Fibroblast of villous mesenchyme (primary cell): ENCODE measurements at regions not wholly inside any gene's neighbourhood (a gene's known extent, or its start where the extent isn't known, plus 50 kb on each side); places are given as distances from the start of the nearest gene placed in this dataset.

Experiments
- DNase-seq: peaks from one replicate; pipeline ENCODE4 v3.0.0-alpha.2; 2010; ENCODE audit warnings: low read depth
- H3K4me3 ChIP-seq: 2 replicates; pipeline ENCODE4 v1.5.1; 2011; ENCODE audit warnings: low read depth, mild to moderate bottlenecking, low read length
- TF ChIP-seq, protein P1 (sequence below): IDR thresholded peaks from 2 replicates; pipeline ENCODE4 v1.5.1; 2012; ENCODE audit warnings: low read depth, mild to moderate bottlenecking, low read length; ENCODE audit not compliant: insufficient read depth

- no peak overlapping the region for H3K4me3 ChIP-seq
- DNase-seq = no peak
- TF ChIP-seq, protein P1, sequence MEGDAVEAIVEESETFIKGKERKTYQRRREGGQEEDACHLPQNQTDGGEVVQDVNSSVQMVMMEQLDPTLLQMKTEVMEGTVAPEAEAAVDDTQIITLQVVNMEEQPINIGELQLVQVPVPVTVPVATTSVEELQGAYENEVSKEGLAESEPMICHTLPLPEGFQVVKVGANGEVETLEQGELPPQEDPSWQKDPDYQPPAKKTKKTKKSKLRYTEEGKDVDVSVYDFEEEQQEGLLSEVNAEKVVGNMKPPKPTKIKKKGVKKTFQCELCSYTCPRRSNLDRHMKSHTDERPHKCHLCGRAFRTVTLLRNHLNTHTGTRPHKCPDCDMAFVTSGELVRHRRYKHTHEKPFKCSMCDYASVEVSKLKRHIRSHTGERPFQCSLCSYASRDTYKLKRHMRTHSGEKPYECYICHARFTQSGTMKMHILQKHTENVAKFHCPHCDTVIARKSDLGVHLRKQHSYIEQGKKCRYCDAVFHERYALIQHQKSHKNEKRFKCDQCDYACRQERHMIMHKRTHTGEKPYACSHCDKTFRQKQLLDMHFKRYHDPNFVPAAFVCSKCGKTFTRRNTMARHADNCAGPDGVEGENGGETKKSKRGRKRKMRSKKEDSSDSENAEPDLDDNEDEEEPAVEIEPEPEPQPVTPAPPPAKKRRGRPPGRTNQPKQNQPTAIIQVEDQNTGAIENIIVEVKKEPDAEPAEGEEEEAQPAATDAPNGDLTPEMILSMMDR = no peak
These were observed 50.8 kb upstream of the CPOX start for GRCh38 chr3:98644168-98644567.

- TF ChIP-seq, protein P1 = no peak
- DNase-seq = no peak
These were observed 51.6 kb upstream of the CPOX start for GRCh38 chr3:98645039-98645438.

GRCh38 chr3:98646680-98647079, 53.3 kb upstream of the CPOX start:
- H3K4me3 ChIP-seq = no peak overlapping the region
- TF ChIP-seq, protein P1 = no peak
- no peak for DNase-seq

More at GRCh38 chr3:98645039-98645438, 51.6 kb upstream of the CPOX start:
- no peak overlapping the region for H3K4me3 ChIP-seq

DNA sequence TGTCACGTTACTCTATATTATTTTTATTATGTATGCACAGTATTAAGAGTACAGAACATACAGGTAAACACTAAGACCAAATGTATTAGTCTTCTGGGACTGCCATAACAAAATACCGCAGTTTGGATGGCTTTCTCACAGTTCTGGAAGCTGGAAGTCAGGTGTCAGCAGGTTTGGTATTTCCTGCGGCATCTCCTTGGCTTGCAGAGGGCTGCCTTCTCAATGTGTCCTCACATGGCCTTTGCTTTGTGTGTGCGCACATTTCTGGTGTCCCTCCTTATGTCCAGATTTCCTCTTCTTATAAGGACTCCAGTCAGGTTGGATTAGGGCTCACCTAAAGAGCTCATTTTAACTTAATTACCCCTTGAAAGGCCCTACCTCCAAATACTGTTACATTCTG, 53.8 kb upstream of the CPOX start:
- TF ChIP-seq, protein P1 = no peak
- no peak overlapping the region for H3K4me3 ChIP-seq
- no peak for DNase-seq

- DNase-seq = no peak
- TF ChIP-seq, protein P1 = no peak
- H3K4me3 ChIP-seq = no peak overlapping the region
These were observed 57.8 kb upstream of the CPOX start for GRCh38 chr3:98650971-98651779.

DNA sequence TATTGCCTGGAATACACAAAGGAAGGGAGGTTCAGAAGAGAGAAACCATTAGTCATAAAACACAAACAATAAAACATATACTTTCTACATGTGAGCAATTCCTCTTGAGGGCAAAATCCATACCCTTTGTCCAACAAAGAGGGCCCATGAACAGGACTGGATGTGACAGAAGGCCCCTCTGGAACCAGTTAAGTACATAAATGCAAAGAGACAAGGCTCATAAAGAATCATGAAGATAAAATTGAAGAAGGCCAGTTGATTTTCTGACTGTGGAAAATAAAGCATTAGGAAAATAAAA, 58.3 kb upstream of the CPOX start:
- TF ChIP-seq, protein P1 = no peak
- DNase-seq = no peak
- no peak overlapping the region for H3K4me3 ChIP-seq

DNA sequence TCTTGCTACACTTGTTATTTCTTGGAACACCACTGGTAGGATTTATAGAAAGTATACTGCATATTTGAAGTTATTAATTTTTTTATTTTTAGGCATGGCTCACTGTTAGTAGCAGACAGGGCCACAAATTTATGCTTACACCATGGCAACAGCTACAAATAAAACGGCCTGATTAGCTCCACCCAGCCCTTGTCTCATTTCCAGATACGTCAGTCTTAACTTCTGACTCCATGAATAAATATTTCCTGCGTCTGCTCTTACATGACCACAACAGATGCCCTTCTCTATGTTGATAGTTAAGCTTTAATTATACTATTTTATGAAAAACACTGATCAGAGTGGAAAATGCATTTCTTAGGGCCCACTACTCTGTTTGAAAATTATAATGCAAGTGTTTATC, 62.3 kb upstream of the CPOX start:
- peak; percentile 7 for DNase-seq
- H3K4me3 ChIP-seq = no peak overlapping the region
- TF ChIP-seq, protein P1 = no peak
